Mammary epithelial cell (primary cell): ENCODE measurements at regions not wholly inside any gene's neighbourhood (a gene's known extent, or its start where the extent isn't known, plus 50 kb on each side); places are given as distances from the start of the nearest gene placed in this dataset.

Experiments used
- CTCF ChIP-seq, 2 donors: IDR thresholded peaks in 1 of 2; conservative IDR thresholded peaks in 1 of 2; 2 replicates each; pipeline ENCODE4 v1.5.1; 2011 to 2012; ENCODE audit warnings: inconsistent platforms in 2 of 2, low read length in 2 of 2, mild to moderate bottlenecking in 2 of 2, control low read depth in 1 of 2, low read depth in 1 of 2; ENCODE audit not compliant: insufficient read depth in 1 of 2; ENCODE audit errors: extremely low read depth in 1 of 2
- EZH2 ChIP-seq: IDR thresholded peaks from 2 replicates; pipeline ENCODE4 v1.6.1; 2012; ENCODE audit warnings: low read length, inconsistent platforms, borderline replicate concordance

- TF ChIP-seq CTCF (conservative IDR thresholded peaks at IDR 0.05 in 1 of 2, IDR thresholded peaks at IDR 0.05 in 1 of 2; ENCODE audit: extremely low read depth in 1 of 2, insufficient read depth in 1 of 2, low read depth in 1 of 2, low read length in 2 of 2) (no peak), EZH2 (no peak)
Measured at GRCh38 chr16:56108056-56108471, 83.2 kb upstream of the GNAO1 start.
